Sigmoid colon (tissue), 4 donors: ENCODE measurements at regions not wholly inside any gene's neighbourhood (a gene's known extent, or its start where the extent isn't known, plus 50 kb on each side); places are given as distances from the start of the nearest gene placed in this dataset.

Experiments used
- CTCF ChIP-seq, 4 experiments: fragments of 450-650 bp in 3 of 4; fragments of 200-600 bp in 1 of 4; IDR thresholded peaks; one replicate each; pipeline ENCODE4 v1.5.1; 2016 to 2019; ENCODE audit warnings: antibody characterized with exemption in 4 of 4, mild to moderate bottlenecking in 3 of 4, moderate library complexity in 2 of 4
- EP300 ChIP-seq, 4 donors: sonication (generic); formaldehyde crosslinking; IDR thresholded peaks; one replicate each; pipeline ENCODE4 v1.6.1; 2017; ENCODE audit warnings: antibody characterized with exemption in 4 of 4
- POLR2A ChIP-seq, 2 donors: fragments of 450-650 bp; IDR thresholded peaks; one replicate each; pipeline ENCODE4 v1.6.1; 2016; ENCODE audit warnings: antibody characterized with exemption in 2 of 2, mild to moderate bottlenecking in 2 of 2, moderate library complexity in 2 of 2
- POLR2AphosphoS5 ChIP-seq, 4 donors: sonication (generic); formaldehyde crosslinking; IDR thresholded peaks; one replicate each; pipeline ENCODE4 v1.6.1; 2017; ENCODE audit warnings: antibody characterized with exemption in 4 of 4

- no peak for TF ChIP-seq CTCF (IDR thresholded peaks at IDR 0.05)
- TF ChIP-seq EP300 (IDR thresholded peaks at IDR 0.05), result no peak
- TF ChIP-seq POLR2A (IDR thresholded peaks at IDR 0.05), result no peak
- no peak for TF ChIP-seq POLR2AphosphoS5 (IDR thresholded peaks at IDR 0.05)
These were observed 437.8 kb downstream of the ARHGEF28 start for GRCh38 chr5:74063821-74064220.
